ENCODE measurements at regions not wholly inside any gene's neighbourhood (a gene's known extent, or its start where the extent isn't known, plus 50 kb on each side); places are given as distances from the start of the nearest gene placed in this dataset.

- DNase-seq (ENCODE audit: low read depth), result no peak
Observed at GRCh38 chr2:824954-825353, 125.7 kb upstream of the SNTG2 start.

GRCh38 chr2:824524-824923 is 126.1 kb upstream of the SNTG2 start:
- DNase-seq (ENCODE audit: low read depth), result no peak

GRCh38 chr2:821546-821945 is 129.1 kb upstream of the SNTG2 start:
- no peak for DNase-seq (ENCODE audit: low read depth)

GRCh38 chr2:819601-820000 is 131.0 kb upstream of the SNTG2 start:
- no peak for DNase-seq (ENCODE audit: low read depth)

GRCh38 chr2:819121-819520 is 131.5 kb upstream of the SNTG2 start:
- DNase-seq (ENCODE audit: low read depth), result no peak

- DNase-seq (ENCODE audit: low read depth), result no peak
Observed at GRCh38 chr2:817336-818015, 133.2 kb upstream of the SNTG2 start.

- DNase-seq (ENCODE audit: low read depth), result no peak
Observed at GRCh38 chr2:816278-816677, 134.4 kb upstream of the SNTG2 start.

- no peak for DNase-seq (ENCODE audit: low read depth)
Observed at GRCh38 chr2:810397-810796, 133.2 kb upstream of the TMEM18 start.

GRCh38 chr2:807300-807699 is 130.1 kb upstream of the TMEM18 start:
- no peak for DNase-seq (ENCODE audit: low read depth)

- DNase-seq (ENCODE audit: low read depth), result no peak
Observed at GRCh38 chr2:805664-806063, 128.5 kb upstream of the TMEM18 start.

GRCh38 chr2:797993-798392 is 120.8 kb upstream of the TMEM18 start:
- no peak for DNase-seq (ENCODE audit: low read depth)

- DNase-seq (ENCODE audit: low read depth), result no peak
Observed at GRCh38 chr2:797556-797955, 120.3 kb upstream of the TMEM18 start.

GRCh38 chr2:796141-796985 is 119.2 kb upstream of the TMEM18 start:
- no peak for DNase-seq (ENCODE audit: low read depth)

- DNase-seq (ENCODE audit: low read depth), result no peak
Observed at GRCh38 chr2:795531-796041, 118.4 kb upstream of the TMEM18 start.

- no peak for DNase-seq (ENCODE audit: low read depth)
Observed at GRCh38 chr2:794554-795241, 117.5 kb upstream of the TMEM18 start.

- no peak for DNase-seq (ENCODE audit: low read depth)
Observed at GRCh38 chr2:793236-793635, 116.0 kb upstream of the TMEM18 start.

GRCh38 chr2:792687-793086 is 115.5 kb upstream of the TMEM18 start:
- no peak for DNase-seq (ENCODE audit: low read depth)

GRCh38 chr2:790634-791245 is 113.5 kb upstream of the TMEM18 start:
- no peak for DNase-seq (ENCODE audit: low read depth)

- DNase-seq (ENCODE audit: low read depth), result no peak
Observed at GRCh38 chr2:790081-790480, 112.9 kb upstream of the TMEM18 start.

- DNase-seq (ENCODE audit: low read depth), result no peak
Observed at GRCh38 chr2:789529-789928, 112.3 kb upstream of the TMEM18 start.

- DNase-seq (ENCODE audit: low read depth), result no peak
Observed at GRCh38 chr2:788227-789032, 111.2 kb upstream of the TMEM18 start.

GRCh38 chr2:784753-785152 is 107.5 kb upstream of the TMEM18 start:
- no peak for DNase-seq (ENCODE audit: low read depth)
